Vagina (tissue), 2 donors: ENCODE measurements at regions not wholly inside any gene's neighbourhood (a gene's known extent, or its start where the extent isn't known, plus 50 kb on each side); places are given as distances from the start of the nearest gene placed in this dataset.

ENCODE experiments used
- DNase-seq, 2 donors: peaks; one replicate each; pipeline ENCODE4 v3.0.0-alpha.2; 2017; ENCODE audit errors: extremely low spot score in 2 of 2
- H3K27ac ChIP-seq: fragments of 200-600 bp; sonication (generic); one replicate; pipeline ENCODE4 v1.5.1; 2019
- H3K27me3 ChIP-seq: fragments of 200-600 bp; sonication (generic); one replicate; pipeline ENCODE4 v1.5.1; 2019
- H3K36me3 ChIP-seq, 2 donors: fragments of 200-600 bp; sonication (generic); one replicate each; pipeline ENCODE4 v1.5.1; 2017 to 2019
- H3K4me1 ChIP-seq: fragments of 200-600 bp; sonication (generic); one replicate; pipeline ENCODE4 v1.5.1; 2019
- H3K4me3 ChIP-seq, 2 donors: fragments of 200-600 bp; sonication (generic); 1 replicate in 1 of 2; 2 replicates in 1 of 2; pipeline ENCODE4 v1.5.1; 2016 to 2019
- H3K9me3 ChIP-seq: fragments of 200-600 bp; sonication (generic); one replicate; pipeline ENCODE4 v1.5.1; 2019
- POLR2A ChIP-seq, 2 donors: fragments of 450-650 bp; IDR thresholded peaks; one replicate each; pipeline ENCODE4 v1.6.1; 2017; ENCODE audit warnings: antibody characterized with exemption in 2 of 2, mild to moderate bottlenecking in 2 of 2, moderate library complexity in 2 of 2
- POLR2AphosphoS5 ChIP-seq, 2 donors: sonication (generic); formaldehyde crosslinking; IDR thresholded peaks; one replicate each; pipeline ENCODE4 v1.9.0; 2017; ENCODE audit warnings: antibody characterized with exemption in 2 of 2, mild to moderate bottlenecking in 2 of 2, low read depth in 1 of 2; ENCODE audit not compliant: insufficient read depth in 1 of 2
- intact Hi-C: fragments of 100-400 bp; cut with DNase I; formaldehyde crosslinking; loops from one replicate; pipeline ENCODE4 v1.15.1; 2023
- TF ChIP-seq, protein P1 (sequence below), 3 experiments: fragments of 450-650 bp in 2 of 3; fragments of 200-600 bp in 1 of 3; sonication (generic) in 1 of 3; IDR thresholded peaks; one replicate each; pipeline ENCODE4 v1.5.1; 2017 to 2019; ENCODE audit warnings: antibody characterized with exemption in 3 of 3, mild to moderate bottlenecking in 2 of 3, moderate library complexity in 2 of 3

DNA sequence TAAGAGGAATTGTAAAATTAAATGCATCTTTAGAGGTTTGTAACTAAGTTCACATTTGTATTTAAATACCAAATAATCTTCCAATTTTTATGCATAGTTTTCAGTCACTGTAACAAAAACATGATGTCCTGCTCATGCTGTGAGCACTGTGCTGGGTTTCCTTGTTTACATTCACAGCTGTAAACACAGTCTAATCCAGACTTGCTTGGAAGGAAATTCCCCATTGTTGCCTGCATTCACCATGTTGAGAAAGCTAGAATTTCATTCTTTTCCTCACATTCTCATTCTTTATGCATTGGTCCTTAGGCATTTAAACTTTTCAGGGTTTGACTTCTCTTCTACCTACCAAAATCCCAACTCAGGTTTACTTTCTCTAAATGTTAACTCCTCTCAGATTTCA lies 242.0 kb upstream of the TBX18 start:
- Histone ChIP-seq H3K4me3 (no peak overlapping the region), H3K27ac (no peak overlapping the region), H3K9me3 (no peaks in the 10 kb centered on the region), H3K27me3 (no peaks in the 10 kb centered on the region), H3K36me3 (no peaks in the 10 kb centered on the region), H3K4me1 (no peaks in the 10 kb centered on the region)
- DNase-seq = no peak
- intact Hi-C loops = no loop called here
- TF ChIP-seq, protein P1, sequence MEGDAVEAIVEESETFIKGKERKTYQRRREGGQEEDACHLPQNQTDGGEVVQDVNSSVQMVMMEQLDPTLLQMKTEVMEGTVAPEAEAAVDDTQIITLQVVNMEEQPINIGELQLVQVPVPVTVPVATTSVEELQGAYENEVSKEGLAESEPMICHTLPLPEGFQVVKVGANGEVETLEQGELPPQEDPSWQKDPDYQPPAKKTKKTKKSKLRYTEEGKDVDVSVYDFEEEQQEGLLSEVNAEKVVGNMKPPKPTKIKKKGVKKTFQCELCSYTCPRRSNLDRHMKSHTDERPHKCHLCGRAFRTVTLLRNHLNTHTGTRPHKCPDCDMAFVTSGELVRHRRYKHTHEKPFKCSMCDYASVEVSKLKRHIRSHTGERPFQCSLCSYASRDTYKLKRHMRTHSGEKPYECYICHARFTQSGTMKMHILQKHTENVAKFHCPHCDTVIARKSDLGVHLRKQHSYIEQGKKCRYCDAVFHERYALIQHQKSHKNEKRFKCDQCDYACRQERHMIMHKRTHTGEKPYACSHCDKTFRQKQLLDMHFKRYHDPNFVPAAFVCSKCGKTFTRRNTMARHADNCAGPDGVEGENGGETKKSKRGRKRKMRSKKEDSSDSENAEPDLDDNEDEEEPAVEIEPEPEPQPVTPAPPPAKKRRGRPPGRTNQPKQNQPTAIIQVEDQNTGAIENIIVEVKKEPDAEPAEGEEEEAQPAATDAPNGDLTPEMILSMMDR (IDR thresholded peaks at IDR 0.05) = no peak
- TF ChIP-seq POLR2A (IDR thresholded peaks at IDR 0.05) (no peak), POLR2AphosphoS5 (IDR thresholded peaks at IDR 0.05; ENCODE audit: insufficient read depth in 1 of 2, low read depth in 1 of 2) (no peak)

DNA sequence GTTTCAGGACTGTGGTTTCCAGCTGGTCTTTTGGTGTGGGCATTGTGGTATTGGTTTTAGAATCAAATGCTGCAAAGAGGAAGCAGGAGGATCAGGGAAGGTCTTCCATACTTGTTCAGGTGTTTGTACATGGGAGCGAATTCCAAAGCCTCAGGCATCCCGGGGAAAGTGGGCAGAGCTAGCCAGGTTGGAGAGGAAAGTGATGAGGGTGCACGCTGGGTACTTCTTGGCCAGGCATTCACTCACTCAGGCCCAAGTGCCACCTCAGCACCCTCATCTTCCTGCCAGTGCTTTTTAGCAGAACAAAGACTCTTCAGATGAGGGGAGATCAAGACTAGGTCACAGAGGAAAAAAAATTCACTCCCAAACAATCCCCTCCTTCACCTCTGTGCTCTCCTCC lies 241.1 kb upstream of the TBX18 start:
- no peaks in the 10 kb centered on the region for H3K27me3 ChIP-seq
- intact Hi-C loops = no loop called here
- no peaks in the 10 kb centered on the region for H3K4me1 ChIP-seq
- no peaks in the 10 kb centered on the region for H3K9me3 ChIP-seq
- no peak for DNase-seq
- H3K27ac ChIP-seq = no peak overlapping the region
- TF ChIP-seq POLR2A (IDR thresholded peaks at IDR 0.05) (no peak), POLR2AphosphoS5 (IDR thresholded peaks at IDR 0.05; ENCODE audit: insufficient read depth in 1 of 2, low read depth in 1 of 2) (no peak)
- TF ChIP-seq, protein P1 (IDR thresholded peaks at IDR 0.05) = no peak
- H3K36me3 ChIP-seq = no peaks in the 10 kb centered on the region
- H3K4me3 ChIP-seq = no peak overlapping the region

DNA sequence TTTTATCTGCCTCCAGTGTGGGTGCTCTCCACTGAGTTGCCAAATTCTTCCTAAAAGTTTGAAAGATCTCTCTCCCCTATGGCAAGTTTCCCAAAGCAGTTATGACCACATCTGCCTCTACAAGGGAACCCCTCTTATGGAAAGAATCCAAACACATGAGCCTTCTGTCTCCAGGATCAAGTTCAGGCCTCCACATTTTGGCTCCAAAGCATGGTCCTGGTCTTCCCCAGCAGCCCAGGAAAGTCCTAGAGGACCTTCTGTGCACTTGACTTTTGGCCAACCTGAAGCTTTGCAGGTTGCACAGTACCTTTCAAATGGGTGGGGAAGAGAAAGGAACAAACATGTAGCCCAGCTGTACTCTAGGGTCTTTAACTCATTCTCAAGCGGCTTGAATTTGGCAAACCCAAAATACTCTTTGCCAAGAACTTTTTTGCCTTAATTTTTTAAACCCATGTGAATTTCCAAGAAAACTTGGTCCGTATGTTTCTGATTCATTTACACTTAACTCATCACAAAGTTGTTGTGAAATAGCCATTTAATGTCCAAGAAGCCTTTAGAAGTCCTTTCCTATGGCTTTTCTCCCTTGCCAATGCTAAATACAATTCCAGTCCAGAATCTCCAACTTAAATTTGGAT lies 240.1 kb upstream of the TBX18 start:
- no peak for DNase-seq
- no peaks in the 10 kb centered on the region for H3K9me3 ChIP-seq
- no peak for TF ChIP-seq POLR2AphosphoS5 (IDR thresholded peaks at IDR 0.05; ENCODE audit: insufficient read depth in 1 of 2, low read depth in 1 of 2)
- TF ChIP-seq, protein P1 (IDR thresholded peaks at IDR 0.05) = no peak
- TF ChIP-seq POLR2A (IDR thresholded peaks at IDR 0.05) = no peak

DNA sequence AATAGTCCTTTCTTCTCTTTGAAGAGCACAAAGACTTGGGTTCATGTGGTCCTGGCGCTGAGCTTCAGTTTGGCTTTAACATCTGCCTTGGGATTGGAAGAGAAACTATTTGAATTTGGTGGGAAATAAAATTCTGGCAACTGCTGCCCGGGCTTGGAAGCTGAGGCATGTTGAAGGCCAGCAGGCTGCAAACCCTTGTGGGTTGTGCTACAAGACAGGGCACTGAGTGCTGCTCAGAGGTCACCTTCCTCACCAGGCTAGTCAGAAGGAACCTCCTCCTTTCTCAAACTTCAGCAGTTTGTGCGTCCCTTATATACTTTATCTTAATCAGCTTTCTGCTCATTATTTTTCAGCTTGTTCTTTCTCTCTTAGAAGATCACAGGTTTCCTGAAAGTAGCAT lies 238.4 kb upstream of the TBX18 start:
- no peak overlapping the region for H3K27ac ChIP-seq
- H3K9me3 ChIP-seq = no peaks in the 10 kb centered on the region
- no peaks in the 10 kb centered on the region for H3K27me3 ChIP-seq
- no peak for TF ChIP-seq POLR2A (IDR thresholded peaks at IDR 0.05)
- TF ChIP-seq, protein P1 (IDR thresholded peaks at IDR 0.05) = no peak
- TF ChIP-seq POLR2AphosphoS5 (IDR thresholded peaks at IDR 0.05; ENCODE audit: insufficient read depth in 1 of 2, low read depth in 1 of 2) = no peak
- no peak overlapping the region for H3K4me3 ChIP-seq
- intact Hi-C loops = no loop called here
- H3K4me1 ChIP-seq = no peaks in the 10 kb centered on the region
- DNase-seq = no peak
- H3K36me3 ChIP-seq = no peaks in the 10 kb centered on the region

More for the DNA sequence above, 240.1 kb upstream of the TBX18 start:
- Histone ChIP-seq H3K4me3 (no peak overlapping the region), H3K4me1 (no peaks in the 10 kb centered on the region), H3K27ac (no peak overlapping the region), H3K27me3 (no peaks in the 10 kb centered on the region), H3K36me3 (no peaks in the 10 kb centered on the region)
- intact Hi-C loops = no loop called here

DNA sequence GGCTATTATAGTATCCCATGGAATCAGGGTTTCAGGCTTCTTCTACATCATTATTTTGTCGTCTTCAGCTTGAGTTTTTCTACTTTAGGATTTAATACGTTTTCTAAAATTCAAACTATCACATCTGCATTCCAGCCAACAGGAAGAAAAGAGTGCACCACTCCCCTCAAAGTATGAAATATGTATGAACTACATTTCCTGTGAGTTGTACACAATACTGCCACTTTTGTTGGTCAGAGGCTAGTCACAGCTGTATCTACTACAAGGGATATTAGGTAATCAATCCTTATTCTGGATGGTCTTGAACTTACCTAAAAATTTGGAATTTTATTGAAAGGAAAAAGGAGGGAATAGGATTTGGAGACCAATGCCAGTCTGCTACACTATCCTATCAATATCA lies 235.6 kb upstream of the TBX18 start:
- Histone ChIP-seq H3K4me3 (no peak overlapping the region), H3K9me3 (no peaks in the 10 kb centered on the region), H3K4me1 (no peaks in the 10 kb centered on the region), H3K36me3 (no peaks in the 10 kb centered on the region), H3K27me3 (no peaks in the 10 kb centered on the region), H3K27ac (no peak overlapping the region)
- TF ChIP-seq POLR2AphosphoS5 (IDR thresholded peaks at IDR 0.05; ENCODE audit: insufficient read depth in 1 of 2, low read depth in 1 of 2) (no peak), POLR2A (IDR thresholded peaks at IDR 0.05) (no peak)
- TF ChIP-seq, protein P1 (IDR thresholded peaks at IDR 0.05) = no peak
- intact Hi-C loops = no loop called here
- DNase-seq = no peak
